HepG2 (cell line): ENCODE measurements at regions not wholly inside any gene's neighbourhood (a gene's known extent, or its start where the extent isn't known, plus 50 kb on each side); places are given as distances from the start of the nearest gene placed in this dataset.

Source experiments
- ATAC-seq: fragments of 200-7000 bp; cut with Tn5 transposase; 3 replicates; pipeline ENCODE4 v1.9.1; 2020; ENCODE audit warnings: mild to moderate bottlenecking, moderate library complexity
- BruUV-seq: library from RNA; stranded (reverse); fragments of 400-500 nt; replicated peaks from 2 replicates; lab custom pipeline; 2021; lab: Mats Ljungman, UMichigan
- CTCF ChIA-PET: fragments of 300-600 bp; formaldehyde crosslinking; extraction: SDS; loops from one replicate; lab custom pipeline; 2021; ENCODE audit warnings: low total read pairs, inconsistent platforms, low intra/inter-chr PET ratio; lab: Yijun Ruan, JAX
- POLR2A ChIA-PET: fragments of 350-600 bp; sonication (Branson Sonifier 250); formaldehyde crosslinking; loops from one replicate; lab custom pipeline; 2020; ENCODE audit warnings: antibody characterized with exemption, inconsistent platforms; lab: Yijun Ruan, JAX
- DNase-seq: peaks from one replicate; pipeline ENCODE4 v3.0.0-alpha.2; 2015; ENCODE audit warnings: low spot score
- FAIRE-seq: peaks from 3 replicates; lab custom pipeline; 2011; peaks lifted over from hg19 to GRCh38; lab: Jason Lieb, UNC
- H2AFZ ChIP-seq: one replicate; pipeline ENCODE4 v1.6.1; 2011; ENCODE audit warnings: low read length, inconsistent platforms
- H3K27ac ChIP-seq: fragments of 300-600 bp; 3 replicates; pipeline ENCODE4 v1.8.0; 2011; ENCODE audit warnings: mixed run types, mild to moderate bottlenecking, mixed read lengths, low read length, inconsistent platforms; ENCODE audit not compliant: insufficient read depth; ENCODE audit errors: extremely low read length
- H3K27me3 ChIP-seq, 2 experiments: fragments of 200-600 bp in 1 of 2; 2 replicates in 1 of 2; 3 replicates in 1 of 2; pipeline versions ENCODE4 v1.6.0 to v1.8.0; 2011; ENCODE audit warnings: low read length in 2 of 2, mild to moderate bottlenecking in 2 of 2, moderate library complexity in 2 of 2, inconsistent platforms in 1 of 2; ENCODE audit not compliant: insufficient read depth in 2 of 2, control insufficient read depth in 1 of 2
- H3K36me3 ChIP-seq, 2 experiments: fragments of 200-600 bp in 1 of 2; replicated peaks in 1 of 2; 2 replicates in 1 of 2; 3 replicates in 1 of 2; pipeline versions ENCODE4 v1.5.1 to v1.8.0; 2011; ENCODE audit warnings: low read length in 2 of 2, inconsistent platforms in 1 of 2; ENCODE audit not compliant: insufficient read depth in 2 of 2, control insufficient read depth in 1 of 2
- H3K4me1 ChIP-seq: 2 replicates; pipeline ENCODE4 v1.5.1; 2012; ENCODE audit warnings: low read length, inconsistent platforms; ENCODE audit not compliant: insufficient read depth
- H3K4me2 ChIP-seq: 2 replicates; pipeline ENCODE4 v1.6.0; 2011; ENCODE audit warnings: low read depth, low read length, inconsistent platforms
- H3K4me3 ChIP-seq, 3 experiments: fragments of 200-600 bp in 1 of 3; sonication (generic), shearing (Covaris generic) in 1 of 3; replicated peaks in 1 of 3; 2 replicates each; pipeline ENCODE4 v1.5.1; 2011 to 2016; ENCODE audit warnings: low read length in 3 of 3, inconsistent platforms in 2 of 3, low read depth in 2 of 3, mild to moderate bottlenecking in 2 of 3, control low read depth in 1 of 3, mixed read lengths in 1 of 3; ENCODE audit not compliant: insufficient read depth in 1 of 3
- H3K79me2 ChIP-seq: one replicate; pipeline ENCODE4 v1.6.1; 2011; ENCODE audit warnings: low read length, inconsistent platforms; ENCODE audit not compliant: insufficient read depth
- H3K9ac ChIP-seq: 2 replicates; pipeline ENCODE4 v1.6.0; 2011; ENCODE audit warnings: mild to moderate bottlenecking, low read depth, low read length, inconsistent platforms; ENCODE audit not compliant: insufficient read depth
- H3K9me3 ChIP-seq: 2 replicates; pipeline ENCODE4 v1.5.1; 2012; ENCODE audit warnings: mild to moderate bottlenecking, low read length
- H4K20me1 ChIP-seq: 2 replicates; pipeline ENCODE4 v1.6.0; 2011; ENCODE audit warnings: inconsistent platforms, mild to moderate bottlenecking, low read length, moderate library complexity; ENCODE audit not compliant: insufficient read depth
- ATF7-NPFF ChIP-seq: sonication (generic); formaldehyde crosslinking; IDR thresholded peaks from 2 replicates; pipeline ENCODE4 v1.8.1; 2023; ENCODE audit warnings: mild to moderate bottlenecking, low read depth, missing genetic modification reagents, moderate library complexity
- HHEX ChIP-seq: IDR thresholded peaks from 2 replicates; pipeline ENCODE4 v1.6.1; 2016; ENCODE audit warnings: control low read depth
- KAT2B ChIP-seq: fragments of 150-350 bp; IDR thresholded peaks from 2 replicates; pipeline ENCODE4 v1.6.1; 2014; ENCODE audit warnings: low read depth, low read length, borderline replicate concordance
- KAT8 ChIP-seq: IDR thresholded peaks from 2 replicates; pipeline ENCODE4 v1.6.1; 2016; ENCODE audit warnings: missing genetic modification reagents, missing compliant biosample characterization
- MIER2 ChIP-seq: IDR thresholded peaks from 2 replicates; pipeline ENCODE4 v1.6.1; 2016; ENCODE audit warnings: missing biosample characterization, missing genetic modification reagents
- MXD4 ChIP-seq: IDR thresholded peaks from 2 replicates; pipeline ENCODE4 v1.6.1; 2016; ENCODE audit warnings: mild to moderate bottlenecking, missing biosample characterization, missing genetic modification reagents
- PRMT3 ChIP-seq: sonication (generic); formaldehyde crosslinking; IDR thresholded peaks from 2 replicates; pipeline ENCODE4 v1.8.1; 2022; ENCODE audit warnings: low read depth, mild to moderate bottlenecking, moderate library complexity, missing genetic modification reagents, borderline replicate concordance
- SNAPC2 ChIP-seq: sonication (generic); formaldehyde crosslinking; IDR thresholded peaks from 2 replicates; pipeline ENCODE4 v1.8.1; 2022; ENCODE audit warnings: mild to moderate bottlenecking, missing genetic modification reagents
- TCF7 ChIP-seq: sonication (generic); IDR thresholded peaks from 2 replicates; pipeline ENCODE4 v1.6.1; 2016; ENCODE audit warnings: antibody characterized with exemption, low read depth
- U2AF1 ChIP-seq: fragments of 200-400 bp; formaldehyde crosslinking; optimal IDR thresholded peaks from 2 replicates; pipeline ENCODE3; 2017; ENCODE audit warnings: mild to moderate bottlenecking, low read depth, low read length
- ZNF550 ChIP-seq: sonication (generic); formaldehyde crosslinking; IDR thresholded peaks from 2 replicates; pipeline ENCODE4 v1.4.0; 2020; ENCODE audit warnings: mild to moderate bottlenecking, missing genetic modification reagents, borderline replicate concordance
- ZNF781 ChIP-seq: sonication (generic); formaldehyde crosslinking; IDR thresholded peaks from 2 replicates; pipeline ENCODE4 v1.5.1; 2020; ENCODE audit warnings: borderline replicate concordance, mild to moderate bottlenecking, missing genetic modification reagents; ENCODE audit errors: not compliant biosample characterization
- WGBS: methylation state at CpG from one replicate; pipeline ENCODE4 v1.1.6; 2017; ENCODE audit warnings: low lambda C conversion rate; 5-methylcytosine and 5-hydroxymethylcytosine counted together
- in situ Hi-C: cut with HindIII; loops from 2 replicates; pipeline ENCODE4 v1.10.0; 2017; ENCODE audit warnings: low pct_unique_long_range_greater_than_20kb; ENCODE audit not compliant: extremely low pct_ligation_motif_present
- intact Hi-C: fragments of 100-400 bp; cut with micrococcal nuclease; formaldehyde crosslinking; loops from one replicate; pipeline ENCODE4 v1.10.0; 2022; ENCODE audit not compliant: unreplicated experiment
- TF ChIP-seq, protein P1 (sequence below): IDR thresholded peaks from 2 replicates; pipeline ENCODE4 v1.6.1; 2016; ENCODE audit warnings: missing compliant biosample characterization, missing genetic modification reagents, borderline replicate concordance
- TF ChIP-seq, protein P2 (sequence below): IDR thresholded peaks from 2 replicates; pipeline ENCODE4 v1.6.1; 2018; ENCODE audit warnings: missing genetic modification reagents
- TF ChIP-seq, protein P3 (sequence below): sonication (generic); formaldehyde crosslinking; IDR thresholded peaks from 2 replicates; pipeline ENCODE4 v1.4.0; 2020; ENCODE audit warnings: missing genetic modification reagents, borderline replicate concordance
- TF ChIP-seq, protein P4 (sequence below): sonication (generic); formaldehyde crosslinking; conservative IDR thresholded peaks from 2 replicates; pipeline ENCODE4 v1.4.0; 2020; ENCODE audit warnings: missing genetic modification reagents
- TF ChIP-seq, protein P5 (sequence below): sonication (generic); formaldehyde crosslinking; IDR thresholded peaks from 2 replicates; pipeline ENCODE4 v1.5.1; 2020; ENCODE audit warnings: missing genetic modification reagents, mild to moderate bottlenecking, borderline replicate concordance

DNA sequence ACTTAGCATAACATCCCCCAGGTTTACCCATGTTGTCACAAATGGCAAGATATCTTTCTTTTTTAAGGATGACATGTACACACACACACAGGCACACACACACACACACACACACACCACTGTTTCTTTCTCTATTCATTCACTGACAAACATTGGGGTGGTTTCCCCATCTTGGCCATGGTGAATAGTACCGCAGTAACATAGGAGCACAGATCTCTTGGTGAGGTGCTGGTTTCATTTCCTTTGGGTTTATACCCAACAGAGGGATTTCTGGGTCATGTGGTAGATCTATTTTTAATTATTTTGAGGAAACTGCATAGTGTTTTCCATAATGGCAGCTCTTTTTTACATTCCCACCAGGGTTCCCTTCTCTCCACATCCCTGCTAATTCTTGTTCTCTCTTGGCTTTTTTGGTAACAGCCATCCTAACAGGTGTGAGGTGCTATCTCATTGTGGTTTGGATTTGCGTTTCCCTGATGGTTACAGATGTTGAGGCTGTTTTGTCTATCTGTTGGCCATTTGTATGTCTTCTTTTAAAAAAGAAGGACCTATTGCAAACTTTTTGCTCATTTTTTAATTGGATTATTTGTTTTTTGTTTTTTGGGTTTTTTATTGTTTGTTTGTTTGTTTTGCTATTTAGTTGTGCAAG is 251.7 kb upstream of the IRS2 start (continued):
- no peak for TF ChIP-seq PRMT3 (CRISPR knock-in tag)
- TF ChIP-seq MXD4 (CRISPR knock-in tag): no peak
- TF ChIP-seq, protein P1, sequence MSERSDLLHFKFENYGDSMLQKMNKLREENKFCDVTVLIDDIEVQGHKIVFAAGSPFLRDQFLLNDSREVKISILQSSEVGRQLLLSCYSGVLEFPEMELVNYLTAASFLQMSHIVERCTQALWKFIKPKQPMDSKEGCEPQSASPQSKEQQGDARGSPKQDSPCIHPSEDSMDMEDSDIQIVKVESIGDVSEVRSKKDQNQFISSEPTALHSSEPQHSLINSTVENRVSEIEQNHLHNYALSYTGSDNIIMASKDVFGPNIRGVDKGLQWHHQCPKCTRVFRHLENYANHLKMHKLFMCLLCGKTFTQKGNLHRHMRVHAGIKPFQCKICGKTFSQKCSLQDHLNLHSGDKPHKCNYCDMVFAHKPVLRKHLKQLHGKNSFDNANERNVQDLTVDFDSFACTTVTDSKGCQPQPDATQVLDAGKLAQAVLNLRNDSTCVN (CRISPR knock-in tag): no peak

DNA sequence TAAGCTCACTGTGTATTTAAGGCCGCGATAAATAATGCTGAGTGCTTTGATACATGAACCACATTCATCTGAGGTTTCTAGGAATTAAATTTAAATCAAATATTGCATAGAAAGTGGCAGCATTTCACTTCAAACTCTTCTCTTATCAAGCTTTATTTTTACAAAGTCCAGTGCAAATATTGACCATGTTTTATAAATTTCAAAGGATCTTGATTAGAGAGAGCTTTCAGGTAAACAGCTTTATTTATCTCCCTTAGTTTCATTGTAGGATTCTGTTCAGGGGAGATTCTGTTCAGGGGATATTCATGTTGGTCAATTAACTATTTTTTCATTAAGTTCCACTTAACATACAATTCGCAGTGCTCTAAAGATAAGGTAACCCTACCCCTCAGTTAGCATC is 249.7 kb upstream of the IRS2 start:
- ChIA-PET CTCF (no interaction called here), POLR2A (no interaction called here)
- H3K9ac ChIP-seq: no peak overlapping the region
- no peak overlapping the region for H3K4me2 ChIP-seq
- no peak overlapping the region for H3K27ac ChIP-seq
- H3K27me3 ChIP-seq: no peaks in the 10 kb centered on the region
- DNase-seq (no peak), ATAC-seq (no peak), FAIRE-seq (no peak)
- no peak overlapping the region for H2AFZ ChIP-seq
- no TSS peak for BruUV-seq
- in situ Hi-C loops (no loop called here), intact Hi-C loops (no loop called here)
- no peaks in the 10 kb centered on the region for H3K36me3 ChIP-seq
- no peak overlapping the region for H3K4me3 ChIP-seq
- no peaks in the 10 kb centered on the region for H3K79me2 ChIP-seq
- no peaks in the 10 kb centered on the region for H3K9me3 ChIP-seq
- no peaks in the 10 kb centered on the region for H3K4me1 ChIP-seq
- no peaks in the 10 kb centered on the region for H4K20me1 ChIP-seq
- TF ChIP-seq MIER2 (no peak), SNAPC2 (no peak), ZNF550 (CRISPR knock-in tag) (no peak), ZNF781 (CRISPR knock-in tag) (no peak), TCF7 (no peak), KAT8 (CRISPR knock-in tag) (no peak), HHEX (CRISPR knock-in tag) (no peak), U2AF1 (no peak), ATF7-NPFF (CRISPR knock-in tag) (no peak), KAT2B (no peak)
- TF ChIP-seq, protein P2, sequence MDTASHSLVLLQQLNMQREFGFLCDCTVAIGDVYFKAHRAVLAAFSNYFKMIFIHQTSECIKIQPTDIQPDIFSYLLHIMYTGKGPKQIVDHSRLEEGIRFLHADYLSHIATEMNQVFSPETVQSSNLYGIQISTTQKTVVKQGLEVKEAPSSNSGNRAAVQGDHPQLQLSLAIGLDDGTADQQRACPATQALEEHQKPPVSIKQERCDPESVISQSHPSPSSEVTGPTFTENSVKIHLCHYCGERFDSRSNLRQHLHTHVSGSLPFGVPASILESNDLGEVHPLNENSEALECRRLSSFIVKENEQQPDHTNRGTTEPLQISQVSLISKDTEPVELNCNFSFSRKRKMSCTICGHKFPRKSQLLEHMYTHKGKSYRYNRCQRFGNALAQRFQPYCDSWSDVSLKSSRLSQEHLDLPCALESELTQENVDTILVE (CRISPR knock-in tag): no peak
- TF ChIP-seq, protein P3, sequence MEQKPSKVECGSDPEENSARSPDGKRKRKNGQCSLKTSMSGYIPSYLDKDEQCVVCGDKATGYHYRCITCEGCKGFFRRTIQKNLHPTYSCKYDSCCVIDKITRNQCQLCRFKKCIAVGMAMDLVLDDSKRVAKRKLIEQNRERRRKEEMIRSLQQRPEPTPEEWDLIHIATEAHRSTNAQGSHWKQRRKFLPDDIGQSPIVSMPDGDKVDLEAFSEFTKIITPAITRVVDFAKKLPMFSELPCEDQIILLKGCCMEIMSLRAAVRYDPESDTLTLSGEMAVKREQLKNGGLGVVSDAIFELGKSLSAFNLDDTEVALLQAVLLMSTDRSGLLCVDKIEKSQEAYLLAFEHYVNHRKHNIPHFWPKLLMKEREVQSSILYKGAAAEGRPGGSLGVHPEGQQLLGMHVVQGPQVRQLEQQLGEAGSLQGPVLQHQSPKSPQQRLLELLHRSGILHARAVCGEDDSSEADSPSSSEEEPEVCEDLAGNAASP (CRISPR knock-in tag): no peak
- TF ChIP-seq, protein P4, sequence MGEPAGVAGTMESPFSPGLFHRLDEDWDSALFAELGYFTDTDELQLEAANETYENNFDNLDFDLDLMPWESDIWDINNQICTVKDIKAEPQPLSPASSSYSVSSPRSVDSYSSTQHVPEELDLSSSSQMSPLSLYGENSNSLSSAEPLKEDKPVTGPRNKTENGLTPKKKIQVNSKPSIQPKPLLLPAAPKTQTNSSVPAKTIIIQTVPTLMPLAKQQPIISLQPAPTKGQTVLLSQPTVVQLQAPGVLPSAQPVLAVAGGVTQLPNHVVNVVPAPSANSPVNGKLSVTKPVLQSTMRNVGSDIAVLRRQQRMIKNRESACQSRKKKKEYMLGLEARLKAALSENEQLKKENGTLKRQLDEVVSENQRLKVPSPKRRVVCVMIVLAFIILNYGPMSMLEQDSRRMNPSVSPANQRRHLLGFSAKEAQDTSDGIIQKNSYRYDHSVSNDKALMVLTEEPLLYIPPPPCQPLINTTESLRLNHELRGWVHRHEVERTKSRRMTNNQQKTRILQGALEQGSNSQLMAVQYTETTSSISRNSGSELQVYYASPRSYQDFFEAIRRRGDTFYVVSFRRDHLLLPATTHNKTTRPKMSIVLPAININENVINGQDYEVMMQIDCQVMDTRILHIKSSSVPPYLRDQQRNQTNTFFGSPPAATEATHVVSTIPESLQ (CRISPR knock-in tag): no peak
- TF ChIP-seq, protein P5, sequence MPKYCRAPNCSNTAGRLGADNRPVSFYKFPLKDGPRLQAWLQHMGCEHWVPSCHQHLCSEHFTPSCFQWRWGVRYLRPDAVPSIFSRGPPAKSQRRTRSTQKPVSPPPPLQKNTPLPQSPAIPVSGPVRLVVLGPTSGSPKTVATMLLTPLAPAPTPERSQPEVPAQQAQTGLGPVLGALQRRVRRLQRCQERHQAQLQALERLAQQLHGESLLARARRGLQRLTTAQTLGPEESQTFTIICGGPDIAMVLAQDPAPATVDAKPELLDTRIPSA (CRISPR knock-in tag): no peak
- WGBS: 62% methylated on average over 3 of the region's 3 CpGs
